GM13976 (cell line): ENCODE measurements at regions not wholly inside any gene's neighbourhood (a gene's known extent, or its start where the extent isn't known, plus 50 kb on each side); places are given as distances from the start of the nearest gene placed in this dataset.

Experiments used
- DNase-seq: peaks from one replicate; pipeline ENCODE4 v3.0.0; 2012; ENCODE audit warnings: low spot score
- CTCF ChIP-seq: IDR thresholded peaks from 2 replicates; pipeline ENCODE4 v1.5.1; 2012; ENCODE audit warnings: borderline replicate concordance, mild to moderate bottlenecking; ENCODE audit not compliant: insufficient read depth; ENCODE audit errors: extremely low read depth, missing control alignments, control extremely low read depth
- in situ Hi-C: fragments of 300-500 bp; cut with MboI; formaldehyde crosslinking; loops from one replicate; pipeline ENCODE4 v1.12.0; 2022; ENCODE audit warnings: low sequenced_read_pairs, mixed read lengths, inconsistent platforms; ENCODE audit not compliant: unreplicated experiment

- no peak for TF ChIP-seq CTCF
- no peak for DNase-seq
- in situ Hi-C loops, result no loop called here
These were observed 405.2 kb downstream of the RFPL4B start for GRCh38 chr6:112752305-112752704.

GRCh38 chr6:112752791-112753190 is 405.7 kb downstream of the RFPL4B start:
- no peak for DNase-seq
- in situ Hi-C loops, result no loop called here

GRCh38 chr6:112760831-112761230 is 413.7 kb downstream of the RFPL4B start:
- TF ChIP-seq CTCF, result no peak
- in situ Hi-C loops, result no loop called here
- DNase-seq, result no peak

More at GRCh38 chr6:112752791-112753190, 405.7 kb downstream of the RFPL4B start:
- TF ChIP-seq CTCF, result no peak

- TF ChIP-seq CTCF, result no peak
- in situ Hi-C loops, result no loop called here
These were observed 414.6 kb downstream of the RFPL4B start for GRCh38 chr6:112761740-112762139.

GRCh38 chr6:112764377-112764776 is 417.2 kb downstream of the RFPL4B start:
- in situ Hi-C loops, result no loop called here
- no peak for TF ChIP-seq CTCF
- DNase-seq, result no peak

More at GRCh38 chr6:112761740-112762139, 414.6 kb downstream of the RFPL4B start:
- no peak for DNase-seq

GRCh38 chr6:112770308-112770707 is 423.2 kb downstream of the RFPL4B start:
- TF ChIP-seq CTCF, result no peak
- in situ Hi-C loops, result no loop called here
- DNase-seq, result no peak

- TF ChIP-seq CTCF, result no peak
- in situ Hi-C loops, result no loop called here
- no peak for DNase-seq
These were observed 426.1 kb downstream of the RFPL4B start for GRCh38 chr6:112773187-112773586.
